ENCODE measurements at regions not wholly inside any gene's neighbourhood (a gene's known extent, or its start where the extent isn't known, plus 50 kb on each side); places are given as distances from the start of the nearest gene placed in this dataset.

DNA sequence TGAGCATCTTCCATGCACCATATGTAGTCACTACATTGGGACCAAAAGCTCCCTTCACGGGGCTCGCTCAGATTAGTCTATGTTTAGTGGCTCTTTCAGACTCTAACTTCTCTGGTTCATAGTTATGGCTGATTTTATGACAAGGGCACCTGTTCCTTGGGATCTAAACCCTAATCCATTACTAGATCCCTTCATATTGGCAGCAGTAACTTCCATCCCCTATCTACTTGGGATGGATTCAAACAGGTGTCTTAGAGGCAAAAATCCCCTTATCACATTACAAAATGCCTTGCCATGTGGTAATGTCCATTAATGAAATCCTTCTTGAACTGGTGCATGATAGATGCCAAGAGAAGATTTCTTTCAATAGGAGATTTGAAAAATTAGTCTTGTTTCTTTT lies 96.7 kb upstream of the TP63 start:
- TF ChIP-seq, protein P1, sequence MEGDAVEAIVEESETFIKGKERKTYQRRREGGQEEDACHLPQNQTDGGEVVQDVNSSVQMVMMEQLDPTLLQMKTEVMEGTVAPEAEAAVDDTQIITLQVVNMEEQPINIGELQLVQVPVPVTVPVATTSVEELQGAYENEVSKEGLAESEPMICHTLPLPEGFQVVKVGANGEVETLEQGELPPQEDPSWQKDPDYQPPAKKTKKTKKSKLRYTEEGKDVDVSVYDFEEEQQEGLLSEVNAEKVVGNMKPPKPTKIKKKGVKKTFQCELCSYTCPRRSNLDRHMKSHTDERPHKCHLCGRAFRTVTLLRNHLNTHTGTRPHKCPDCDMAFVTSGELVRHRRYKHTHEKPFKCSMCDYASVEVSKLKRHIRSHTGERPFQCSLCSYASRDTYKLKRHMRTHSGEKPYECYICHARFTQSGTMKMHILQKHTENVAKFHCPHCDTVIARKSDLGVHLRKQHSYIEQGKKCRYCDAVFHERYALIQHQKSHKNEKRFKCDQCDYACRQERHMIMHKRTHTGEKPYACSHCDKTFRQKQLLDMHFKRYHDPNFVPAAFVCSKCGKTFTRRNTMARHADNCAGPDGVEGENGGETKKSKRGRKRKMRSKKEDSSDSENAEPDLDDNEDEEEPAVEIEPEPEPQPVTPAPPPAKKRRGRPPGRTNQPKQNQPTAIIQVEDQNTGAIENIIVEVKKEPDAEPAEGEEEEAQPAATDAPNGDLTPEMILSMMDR (IDR thresholded peaks at IDR 0.05) = no peak
- no peak for TF ChIP-seq POLR2A (IDR thresholded peaks at IDR 0.05)
